Stimulated activated CD8-positive, alpha-beta memory T cell treated with anti-CD3 and anti-CD28 coated beads, Interleukin-2, amount 100 ng/mL, for 48 hours (primary cell): ENCODE measurements at regions not wholly inside any gene's neighbourhood (a gene's known extent, or its start where the extent isn't known, plus 50 kb on each side); places are given as distances from the start of the nearest gene placed in this dataset.

ENCODE experiments used
- DNase-seq, 2 donors: peaks; one replicate each; pipeline ENCODE4 v3.0.0-alpha.2; 2020; ENCODE audit warnings: low read depth in 2 of 2

GRCh38 chr5:109945097-109945678, 255.5 kb downstream of the MAN2A1 start:
- no peak for DNase-seq

- no peak for DNase-seq
Measured at GRCh38 chr5:109945723-109946480, 256.2 kb downstream of the MAN2A1 start.

- no peak for DNase-seq
Measured at GRCh38 chr5:109946610-109947009, 256.9 kb downstream of the MAN2A1 start.

GRCh38 chr5:109947667-109948066, 257.9 kb downstream of the MAN2A1 start:
- DNase-seq: no peak

GRCh38 chr5:109950634-109951033, 260.9 kb downstream of the MAN2A1 start:
- no peak for DNase-seq

GRCh38 chr5:109951348-109951747, 261.6 kb downstream of the MAN2A1 start:
- no peak for DNase-seq

GRCh38 chr5:109951758-109952157, 262.0 kb downstream of the MAN2A1 start:
- no peak for DNase-seq

- DNase-seq: no peak
Measured at GRCh38 chr5:109953761-109954160, 264.0 kb downstream of the MAN2A1 start.

- DNase-seq: no peak
Measured at GRCh38 chr5:109956884-109957283, 267.2 kb downstream of the MAN2A1 start.

- DNase-seq: no peak
Measured at GRCh38 chr5:109958082-109958481, 268.4 kb downstream of the MAN2A1 start.

- no peak for DNase-seq
Measured at GRCh38 chr5:109959652-109960051, 269.9 kb downstream of the MAN2A1 start.

GRCh38 chr5:109961751-109962150, 272.0 kb downstream of the MAN2A1 start:
- no peak for DNase-seq

- no peak for DNase-seq
Measured at GRCh38 chr5:109962882-109963603, 273.3 kb downstream of the MAN2A1 start.

- DNase-seq: no peak
Measured at GRCh38 chr5:109964136-109964535, 274.4 kb downstream of the MAN2A1 start.

- DNase-seq: no peak
Measured at GRCh38 chr5:109965634-109966033, 275.9 kb downstream of the MAN2A1 start.

GRCh38 chr5:109971968-109972367, 282.2 kb downstream of the MAN2A1 start:
- DNase-seq: no peak

GRCh38 chr5:109981979-109982378, 292.3 kb downstream of the MAN2A1 start:
- no peak for DNase-seq

GRCh38 chr5:109982966-109983534, 293.3 kb downstream of the MAN2A1 start:
- DNase-seq: no peak

- no peak for DNase-seq
Measured at GRCh38 chr5:109986726-109987125, 297.0 kb downstream of the MAN2A1 start.

GRCh38 chr5:109987355-109987754, 297.6 kb downstream of the MAN2A1 start:
- no peak for DNase-seq

- no peak for DNase-seq
Measured at GRCh38 chr5:109987970-109988369, 298.2 kb downstream of the MAN2A1 start.

GRCh38 chr5:109989161-109989560, 299.4 kb downstream of the MAN2A1 start:
- no peak for DNase-seq
